ENCODE measurements at regions not wholly inside any gene's neighbourhood (a gene's known extent, or its start where the extent isn't known, plus 50 kb on each side); places are given as distances from the start of the nearest gene placed in this dataset.

GRCh38 chr9:107603281-107603680 lies 113.7 kb upstream of the KLF4 start:
- Histone ChIP-seq H3K9me3 (ENCODE audit: control insufficient read depth, low read length) (no peaks in the 10 kb centered on the region), H3K4me3 (ENCODE audit: low read length) (no peak overlapping the region), H3K9ac (ENCODE audit: low read length) (no peak overlapping the region), H3K4me1 (ENCODE audit: control insufficient read depth, insufficient read depth, low read length) (no peaks in the 10 kb centered on the region), H3K27me3 (replicated peaks; ENCODE audit: control insufficient read depth, insufficient read depth, low read length) (no peaks in the 10 kb centered on the region), H3K36me3 (ENCODE audit: control insufficient read depth, insufficient read depth, low read length, severe bottlenecking) (no peaks in the 10 kb centered on the region)
- DNase-seq (ENCODE audit: low read depth) = no peak

- Histone ChIP-seq H3K9me3 (ENCODE audit: control insufficient read depth, low read length) (no peaks in the 10 kb centered on the region), H3K4me3 (ENCODE audit: low read length) (no peak overlapping the region), H3K36me3 (ENCODE audit: control insufficient read depth, insufficient read depth, low read length, severe bottlenecking) (no peaks in the 10 kb centered on the region), H3K9ac (ENCODE audit: low read length) (no peak overlapping the region), H3K27me3 (replicated peaks; ENCODE audit: control insufficient read depth, insufficient read depth, low read length) (no peaks in the 10 kb centered on the region), H3K4me1 (ENCODE audit: control insufficient read depth, insufficient read depth, low read length) (no peaks in the 10 kb centered on the region)
- DNase-seq (ENCODE audit: low read depth) = no peak
These were observed 110.5 kb upstream of the KLF4 start for GRCh38 chr9:107600060-107600573.

- Histone ChIP-seq H3K9ac (ENCODE audit: low read length) (no peak overlapping the region), H3K9me3 (ENCODE audit: control insufficient read depth, low read length) (no peaks in the 10 kb centered on the region), H3K4me3 (ENCODE audit: low read length) (no peak overlapping the region), H3K4me1 (ENCODE audit: control insufficient read depth, insufficient read depth, low read length) (no peaks in the 10 kb centered on the region), H3K36me3 (ENCODE audit: control insufficient read depth, insufficient read depth, low read length, severe bottlenecking) (no peaks in the 10 kb centered on the region), H3K27me3 (replicated peaks; ENCODE audit: control insufficient read depth, insufficient read depth, low read length) (no peaks in the 10 kb centered on the region)
- no peak for DNase-seq (ENCODE audit: low read depth)
These were observed 108.2 kb upstream of the KLF4 start for GRCh38 chr9:107597743-107598217.

- Histone ChIP-seq H3K9me3 (ENCODE audit: control insufficient read depth, low read length) (no peaks in the 10 kb centered on the region), H3K9ac (ENCODE audit: low read length) (no peak overlapping the region), H3K4me1 (ENCODE audit: control insufficient read depth, insufficient read depth, low read length) (no peaks in the 10 kb centered on the region), H3K27me3 (replicated peaks; ENCODE audit: control insufficient read depth, insufficient read depth, low read length) (no peaks in the 10 kb centered on the region), H3K4me3 (ENCODE audit: low read length) (no peak overlapping the region), H3K36me3 (ENCODE audit: control insufficient read depth, insufficient read depth, low read length, severe bottlenecking) (no peaks in the 10 kb centered on the region)
- no peak for DNase-seq (ENCODE audit: low read depth)
These were observed 105.5 kb upstream of the KLF4 start for GRCh38 chr9:107594908-107595530.

- no peak for DNase-seq (ENCODE audit: low read depth)
- no peak overlapping the region for H3K4me3 ChIP-seq (ENCODE audit: low read length)
These were observed 103.8 kb upstream of the KLF4 start for GRCh38 chr9:107593224-107593870.

GRCh38 chr9:107592424-107592823 lies 102.9 kb upstream of the KLF4 start:
- no peak overlapping the region for H3K4me3 ChIP-seq (ENCODE audit: low read length)
- no peaks in the 10 kb centered on the region for H3K36me3 ChIP-seq (ENCODE audit: control insufficient read depth, insufficient read depth, low read length, severe bottlenecking)
- peaks cover 2% of the 10 kb centered on the region for H3K27me3 ChIP-seq (replicated peaks; ENCODE audit: control insufficient read depth, insufficient read depth, low read length)
- no peak for DNase-seq (ENCODE audit: low read depth)
- H3K9ac ChIP-seq (ENCODE audit: low read length) = no peak overlapping the region
- H3K9me3 ChIP-seq (ENCODE audit: control insufficient read depth, low read length) = no peaks in the 10 kb centered on the region
- no peaks in the 10 kb centered on the region for H3K4me1 ChIP-seq (ENCODE audit: control insufficient read depth, insufficient read depth, low read length)

More at GRCh38 chr9:107593224-107593870, 103.8 kb upstream of the KLF4 start:
- Histone ChIP-seq H3K4me1 (ENCODE audit: control insufficient read depth, insufficient read depth, low read length) (no peaks in the 10 kb centered on the region), H3K36me3 (ENCODE audit: control insufficient read depth, insufficient read depth, low read length, severe bottlenecking) (no peaks in the 10 kb centered on the region), H3K9me3 (ENCODE audit: control insufficient read depth, low read length) (no peaks in the 10 kb centered on the region), H3K27me3 (replicated peaks; ENCODE audit: control insufficient read depth, insufficient read depth, low read length) (peaks cover 2% of the 10 kb centered on the region), H3K9ac (ENCODE audit: low read length) (no peak overlapping the region)

GRCh38 chr9:107591781-107592180 lies 102.2 kb upstream of the KLF4 start:
- peaks cover 2% of the 10 kb centered on the region for H3K27me3 ChIP-seq (replicated peaks; ENCODE audit: control insufficient read depth, insufficient read depth, low read length)
- no peak overlapping the region for H3K9ac ChIP-seq (ENCODE audit: low read length)
- no peaks in the 10 kb centered on the region for H3K36me3 ChIP-seq (ENCODE audit: control insufficient read depth, insufficient read depth, low read length, severe bottlenecking)
- no peak overlapping the region for H3K4me3 ChIP-seq (ENCODE audit: low read length)
- H3K4me1 ChIP-seq (ENCODE audit: control insufficient read depth, insufficient read depth, low read length) = no peaks in the 10 kb centered on the region
- no peaks in the 10 kb centered on the region for H3K9me3 ChIP-seq (ENCODE audit: control insufficient read depth, low read length)
- DNase-seq (ENCODE audit: low read depth) = no peak

GRCh38 chr9:107588393-107588792 lies 98.8 kb upstream of the KLF4 start:
- no peaks in the 10 kb centered on the region for H3K36me3 ChIP-seq (ENCODE audit: control insufficient read depth, insufficient read depth, low read length, severe bottlenecking)
- no peaks in the 10 kb centered on the region for H3K4me1 ChIP-seq (ENCODE audit: control insufficient read depth, insufficient read depth, low read length)
- peaks cover 2% of the 10 kb centered on the region for H3K27me3 ChIP-seq (replicated peaks; ENCODE audit: control insufficient read depth, insufficient read depth, low read length)
- H3K9ac ChIP-seq (ENCODE audit: low read length) = no peak overlapping the region
- no peak for DNase-seq (ENCODE audit: low read depth)
- H3K4me3 ChIP-seq (ENCODE audit: low read length) = no peak overlapping the region
- H3K9me3 ChIP-seq (ENCODE audit: control insufficient read depth, low read length) = no peaks in the 10 kb centered on the region

GRCh38 chr9:107587191-107587963 lies 97.8 kb upstream of the KLF4 start:
- Histone ChIP-seq H3K4me3 (ENCODE audit: low read length) (no peak overlapping the region), H3K27me3 (replicated peaks; ENCODE audit: control insufficient read depth, insufficient read depth, low read length) (peaks cover 2% of the 10 kb centered on the region)

GRCh38 chr9:107586493-107586892 lies 96.9 kb upstream of the KLF4 start:
- H3K27me3 ChIP-seq (replicated peaks; ENCODE audit: control insufficient read depth, insufficient read depth, low read length) = peaks cover 2% of the 10 kb centered on the region
- H3K4me3 ChIP-seq (ENCODE audit: low read length) = no peak overlapping the region
- no peaks in the 10 kb centered on the region for H3K9me3 ChIP-seq (ENCODE audit: control insufficient read depth, low read length)
- DNase-seq (ENCODE audit: low read depth) = no peak
- H3K4me1 ChIP-seq (ENCODE audit: control insufficient read depth, insufficient read depth, low read length) = no peaks in the 10 kb centered on the region
- no peak overlapping the region for H3K9ac ChIP-seq (ENCODE audit: low read length)
- no peaks in the 10 kb centered on the region for H3K36me3 ChIP-seq (ENCODE audit: control insufficient read depth, insufficient read depth, low read length, severe bottlenecking)

More at GRCh38 chr9:107587191-107587963, 97.8 kb upstream of the KLF4 start:
- Histone ChIP-seq H3K36me3 (ENCODE audit: control insufficient read depth, insufficient read depth, low read length, severe bottlenecking) (no peaks in the 10 kb centered on the region), H3K9me3 (ENCODE audit: control insufficient read depth, low read length) (no peaks in the 10 kb centered on the region), H3K4me1 (ENCODE audit: control insufficient read depth, insufficient read depth, low read length) (no peaks in the 10 kb centered on the region), H3K9ac (ENCODE audit: low read length) (no peak overlapping the region)
- no peak for DNase-seq (ENCODE audit: low read depth)

GRCh38 chr9:107585465-107585864 lies 95.9 kb upstream of the KLF4 start:
- no peak overlapping the region for H3K4me3 ChIP-seq (ENCODE audit: low read length)
- peaks cover 4% of the 10 kb centered on the region for H3K4me1 ChIP-seq (ENCODE audit: control insufficient read depth, insufficient read depth, low read length)
- H3K9ac ChIP-seq (ENCODE audit: low read length) = no peak overlapping the region
- no peaks in the 10 kb centered on the region for H3K9me3 ChIP-seq (ENCODE audit: control insufficient read depth, low read length)
- H3K27me3 ChIP-seq (replicated peaks; ENCODE audit: control insufficient read depth, insufficient read depth, low read length) = peaks cover 2% of the 10 kb centered on the region
- no peak for DNase-seq (ENCODE audit: low read depth)
- no peaks in the 10 kb centered on the region for H3K36me3 ChIP-seq (ENCODE audit: control insufficient read depth, insufficient read depth, low read length, severe bottlenecking)
